SK-N-MC (cell line): ENCODE measurements at regions not wholly inside any gene's neighbourhood (a gene's known extent, or its start where the extent isn't known, plus 50 kb on each side); places are given as distances from the start of the nearest gene placed in this dataset.

Experiments used
- EZH2 ChIP-seq: fragments of 200-600 bp; sonication (generic); IDR thresholded peaks from one replicate; pipeline ENCODE4 v1.6.1; 2017; ENCODE audit warnings: antibody characterized with exemption
- FOXP2 ChIP-seq: optimal IDR thresholded peaks from 2 replicates; pipeline ENCODE3; 2011; ENCODE audit warnings: mild to moderate bottlenecking, moderate library complexity; ENCODE audit not compliant: insufficient read depth; ENCODE audit errors: extremely low read length, control extremely low read depth
- POLR2AphosphoS5 ChIP-seq: IDR thresholded peaks from 2 replicates; pipeline ENCODE4 v1.6.1; 2012; ENCODE audit warnings: mild to moderate bottlenecking, low read depth, low read length, borderline replicate concordance

GRCh38 chr17:52228823-52229222 lies 70.3 kb upstream of the CA10 start:
- no peak for TF ChIP-seq EZH2
- no peak for TF ChIP-seq POLR2AphosphoS5
- TF ChIP-seq FOXP2 = no peak
